Endodermal cell (in vitro differentiated cells): ENCODE measurements at regions not wholly inside any gene's neighbourhood (a gene's known extent, or its start where the extent isn't known, plus 50 kb on each side); places are given as distances from the start of the nearest gene placed in this dataset.

Experiments used
- DNase-seq: peaks from one replicate; pipeline ENCODE4 v3.0.0-alpha.2; 2017
- H3K27ac ChIP-seq: 2 replicates; pipeline ENCODE4 v1.5.1; 2013; ENCODE audit warnings: mild to moderate bottlenecking, low read depth, low read length, moderate library complexity
- H3K27me3 ChIP-seq: 2 replicates; pipeline ENCODE4 v1.6.1; 2013; ENCODE audit warnings: mild to moderate bottlenecking, low read length, moderate library complexity; ENCODE audit not compliant: insufficient read depth, control insufficient read depth, poor library complexity, severe bottlenecking
- H3K36me3 ChIP-seq: 2 replicates; pipeline ENCODE4 v1.7.0; 2013; ENCODE audit warnings: mild to moderate bottlenecking, low read length, moderate library complexity; ENCODE audit not compliant: control insufficient read depth, insufficient read depth
- H3K4me1 ChIP-seq: one replicate; pipeline ENCODE4 v1.7.0; 2013; ENCODE audit warnings: low read length; ENCODE audit not compliant: control insufficient read depth, insufficient read depth
- H3K4me3 ChIP-seq: 2 replicates; pipeline ENCODE4 v1.5.1; 2013; ENCODE audit warnings: mild to moderate bottlenecking, low read length, moderate library complexity
- H3K9ac ChIP-seq: 2 replicates; pipeline ENCODE4 v1.6.1; 2013; ENCODE audit warnings: mild to moderate bottlenecking, low read length, moderate library complexity; ENCODE audit not compliant: poor library complexity, severe bottlenecking; ENCODE audit errors: extremely low read depth
- H3K9me3 ChIP-seq: 2 replicates; pipeline ENCODE4 v1.6.1; 2013; ENCODE audit warnings: mild to moderate bottlenecking, low read length, moderate library complexity; ENCODE audit not compliant: control insufficient read depth
- H3K27ac Mint-ChIP-seq: 2 replicates; pipeline ENCODE4 v1.8.0; 2020; ENCODE audit warnings: mixed read lengths
- H3K27me3 Mint-ChIP-seq: 2 replicates; pipeline ENCODE4 v1.8.0; 2021; ENCODE audit warnings: mild to moderate bottlenecking, mixed read lengths; ENCODE audit not compliant: insufficient read depth
- H3K36me3 Mint-ChIP-seq: 2 replicates; pipeline ENCODE4 v1.8.0; 2020; ENCODE audit warnings: low read depth, mixed read lengths
- H3K4me1 Mint-ChIP-seq: 2 replicates; pipeline ENCODE4 v1.8.0; 2020; ENCODE audit warnings: mixed read lengths
- H3K4me3 Mint-ChIP-seq: 2 replicates; pipeline ENCODE4 v1.8.0; 2020; ENCODE audit warnings: mild to moderate bottlenecking, moderate library complexity, mixed read lengths
- H3K9me3 Mint-ChIP-seq: 2 replicates; pipeline ENCODE4 v1.8.0; 2020; ENCODE audit warnings: mild to moderate bottlenecking, mixed read lengths
- WGBS, 2 experiments: methylation state at CpG; one replicate each; pipeline versions ENCODE4 v1.1.5 to v1.1.7; 2013; ENCODE audit warnings: missing lambda C conversion rate in 2 of 2, mixed read lengths in 1 of 2; ENCODE audit not compliant: insufficient coverage in 1 of 2, insufficient read length in 1 of 2; 5-methylcytosine and 5-hydroxymethylcytosine counted together
- TF ChIP-seq, protein P1 (sequence below): fragments of 200-600 bp; sonication (generic); conservative IDR thresholded peaks from 2 replicates; pipeline ENCODE4 v1.5.0; 2021; ENCODE audit warnings: antibody characterized with exemption, mild to moderate bottlenecking

DNA sequence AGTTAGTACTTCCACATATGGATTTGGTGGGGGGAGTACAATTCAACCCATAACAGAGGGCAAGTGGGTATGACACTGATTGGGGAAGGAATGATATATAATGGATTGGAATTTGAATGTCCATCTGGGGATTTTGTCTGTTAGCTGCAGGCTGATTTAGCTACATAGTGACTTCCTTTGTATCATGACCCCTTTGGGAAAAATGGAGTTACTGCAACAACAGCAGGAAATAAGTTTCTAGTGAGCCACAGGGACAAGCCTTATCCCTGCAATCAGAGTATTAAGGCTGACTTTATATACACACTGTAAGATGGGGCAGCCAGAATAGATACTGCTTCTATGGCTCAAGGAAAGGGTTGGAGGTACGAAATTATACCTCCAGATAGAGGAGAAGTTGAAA is 404.4 kb upstream of the MEIS1 start:
- no peaks in the 10 kb centered on the region for H3K27me3 Mint-ChIP-seq
- Histone ChIP-seq H3K9ac (no peak overlapping the region), H3K27ac (no peak overlapping the region), H3K4me3 (no peak overlapping the region), H3K9me3 (no peaks in the 10 kb centered on the region), H3K36me3 (no peaks in the 10 kb centered on the region), H3K27me3 (no peaks in the 10 kb centered on the region), H3K4me1 (no peaks in the 10 kb centered on the region)
- 79% methylated on average over 1 of the region's 1 CpG; no CpG with 5 or more reads in 1 of the 2 experiments for WGBS, 2 experiments
- TF ChIP-seq, protein P1, sequence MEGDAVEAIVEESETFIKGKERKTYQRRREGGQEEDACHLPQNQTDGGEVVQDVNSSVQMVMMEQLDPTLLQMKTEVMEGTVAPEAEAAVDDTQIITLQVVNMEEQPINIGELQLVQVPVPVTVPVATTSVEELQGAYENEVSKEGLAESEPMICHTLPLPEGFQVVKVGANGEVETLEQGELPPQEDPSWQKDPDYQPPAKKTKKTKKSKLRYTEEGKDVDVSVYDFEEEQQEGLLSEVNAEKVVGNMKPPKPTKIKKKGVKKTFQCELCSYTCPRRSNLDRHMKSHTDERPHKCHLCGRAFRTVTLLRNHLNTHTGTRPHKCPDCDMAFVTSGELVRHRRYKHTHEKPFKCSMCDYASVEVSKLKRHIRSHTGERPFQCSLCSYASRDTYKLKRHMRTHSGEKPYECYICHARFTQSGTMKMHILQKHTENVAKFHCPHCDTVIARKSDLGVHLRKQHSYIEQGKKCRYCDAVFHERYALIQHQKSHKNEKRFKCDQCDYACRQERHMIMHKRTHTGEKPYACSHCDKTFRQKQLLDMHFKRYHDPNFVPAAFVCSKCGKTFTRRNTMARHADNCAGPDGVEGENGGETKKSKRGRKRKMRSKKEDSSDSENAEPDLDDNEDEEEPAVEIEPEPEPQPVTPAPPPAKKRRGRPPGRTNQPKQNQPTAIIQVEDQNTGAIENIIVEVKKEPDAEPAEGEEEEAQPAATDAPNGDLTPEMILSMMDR, result peak; percentile 71
- no peak for DNase-seq
- no peak overlapping the region for H3K27ac Mint-ChIP-seq
- H3K4me3 Mint-ChIP-seq, result no peak overlapping the region
- no peaks in the 10 kb centered on the region for H3K36me3 Mint-ChIP-seq
- no peaks in the 10 kb centered on the region for H3K4me1 Mint-ChIP-seq
- H3K9me3 Mint-ChIP-seq, result no peaks in the 10 kb centered on the region

DNA sequence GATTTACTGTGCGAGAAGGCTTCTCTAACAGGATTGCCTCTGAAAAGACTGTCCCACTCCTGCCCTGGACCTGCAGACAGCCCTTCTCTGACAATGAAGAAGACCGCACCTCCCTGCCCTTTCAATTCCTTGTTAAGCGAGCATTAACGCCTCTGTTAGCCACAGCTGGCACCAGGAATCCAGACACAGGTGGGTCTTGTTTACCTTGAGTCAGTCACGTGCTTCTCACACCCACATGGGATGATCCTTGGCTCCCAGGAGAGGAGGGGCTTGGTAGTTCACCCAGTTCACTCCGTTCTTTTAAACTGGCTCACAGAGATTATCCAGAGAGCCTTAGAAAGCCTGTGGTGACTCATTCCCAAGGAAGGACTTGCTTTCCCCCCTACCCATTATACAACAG is 410.5 kb upstream of the MEIS1 start:
- Histone ChIP-seq H3K4me3 (no peak overlapping the region), H3K9me3 (peaks cover 5% of the 10 kb centered on the region), H3K4me1 (peaks cover 9% of the 10 kb centered on the region), H3K27me3 (no peaks in the 10 kb centered on the region), H3K36me3 (no peaks in the 10 kb centered on the region), H3K27ac (no peak overlapping the region), H3K9ac (no peak overlapping the region)
- WGBS, 2 experiments, result 30% methylated on average over 4 to 6 of the region's 6 CpGs
- peak; percentile 93 for DNase-seq
- H3K4me3 Mint-ChIP-seq, result no peak overlapping the region
- H3K27ac Mint-ChIP-seq, result peak overlapping the region; percentile 89
- H3K9me3 Mint-ChIP-seq, result no peaks in the 10 kb centered on the region
- peaks cover 54% of the 10 kb centered on the region for H3K4me1 Mint-ChIP-seq
- no peaks in the 10 kb centered on the region for H3K27me3 Mint-ChIP-seq
- no peaks in the 10 kb centered on the region for H3K36me3 Mint-ChIP-seq
- TF ChIP-seq, protein P1, result no peak

DNA sequence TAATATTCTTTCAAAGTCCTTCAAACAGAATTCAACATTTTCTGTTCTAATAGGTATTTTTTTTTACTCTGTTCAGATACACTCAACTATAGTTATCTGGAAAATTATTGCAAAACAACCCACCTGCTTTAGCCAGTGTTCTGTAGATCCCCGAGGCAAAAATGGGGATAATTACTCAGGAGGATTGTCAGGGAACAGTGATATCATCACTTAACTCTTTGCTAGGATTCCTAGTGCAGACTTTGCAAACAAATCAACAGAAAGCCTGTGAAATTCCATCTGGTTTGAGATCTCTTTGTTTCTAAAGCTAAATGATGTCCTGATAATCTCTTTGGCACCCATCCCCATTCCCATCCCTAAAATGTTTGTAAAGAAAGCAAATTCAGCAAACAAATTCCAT is 413.6 kb upstream of the MEIS1 start:
- Histone ChIP-seq H3K4me3 (peak overlapping the region; percentile 32), H3K27me3 (no peaks in the 10 kb centered on the region), H3K9me3 (peaks cover 5% of the 10 kb centered on the region), H3K9ac (peak overlapping the region; percentile 29), H3K36me3 (no peaks in the 10 kb centered on the region), H3K27ac (no peak overlapping the region), H3K4me1 (peaks cover 17% of the 10 kb centered on the region)
- no peak overlapping the region for H3K4me3 Mint-ChIP-seq
- TF ChIP-seq, protein P1, result no peak
- 17 to 23% methylated on average over 1 of the region's 1 CpG for WGBS, 2 experiments
- H3K4me1 Mint-ChIP-seq, result peaks cover 66% of the 10 kb centered on the region
- no peak for DNase-seq
- peak overlapping the region; percentile 98 for H3K27ac Mint-ChIP-seq
- no peaks in the 10 kb centered on the region for H3K9me3 Mint-ChIP-seq
- no peaks in the 10 kb centered on the region for H3K36me3 Mint-ChIP-seq
- H3K27me3 Mint-ChIP-seq, result no peaks in the 10 kb centered on the region
